ENCODE measurements at regions not wholly inside any gene's neighbourhood (a gene's known extent, or its start where the extent isn't known, plus 50 kb on each side); places are given as distances from the start of the nearest gene placed in this dataset.
"Not testable (repeated sequence)": the region's sequence is repeated elsewhere in the genome, so short reads cannot be mapped to it uniquely, and the experiment has no call there.

- H3K4me1 Mint-ChIP-seq; DNase-seq (ENCODE audit: low spot score); H3K27ac Mint-ChIP-seq; H3F3A ChIP-seq (ENCODE audit: low read depth); H4K20me1 ChIP-seq (ENCODE audit: low read depth); H2AFZ ChIP-seq (replicated peaks); H3K9ac ChIP-seq; H3K79me2 ChIP-seq (ENCODE audit: low read depth); H3K4me3 Mint-ChIP-seq; H3K36me3 ChIP-seq; H3K9me3 Mint-ChIP-seq; H3K27ac ChIP-seq; H3K27me3 ChIP-seq; H3K36me3 Mint-ChIP-seq; H3K4me1 ChIP-seq; H3K27me3 Mint-ChIP-seq (ENCODE audit: insufficient read depth, low read depth); H3K4me3 ChIP-seq; H3K9me3 ChIP-seq (ENCODE audit: low read depth); H3K4me2 ChIP-seq: not testable (repeated sequence)
Observed at GRCh38 chr3:166817269-166817668, 562.8 kb downstream of the ZBBX start.

GRCh38 chr3:166810741-166811445, 569.2 kb downstream of the ZBBX start:
- no peak overlapping the region for H3K9ac ChIP-seq
- Mint-ChIP-seq H3K4me3 (no peak overlapping the region), H3K9me3 (peaks cover 2% of the 10 kb centered on the region), H3K4me1 (no peaks in the 10 kb centered on the region), H3K27me3 (ENCODE audit: insufficient read depth, low read depth) (peaks cover 3% of the 10 kb centered on the region), H3K27ac (no peak overlapping the region), H3K36me3 (no peaks in the 10 kb centered on the region)
- no peak overlapping the region for H3K4me3 ChIP-seq
- no peaks in the 10 kb centered on the region for H3F3A ChIP-seq (ENCODE audit: low read depth)
- no peaks in the 10 kb centered on the region for H3K36me3 ChIP-seq
- no peaks in the 10 kb centered on the region for H3K27me3 ChIP-seq
- no peak overlapping the region for H2AFZ ChIP-seq (replicated peaks)
- no peak overlapping the region for H3K27ac ChIP-seq
- no peak overlapping the region for H3K4me2 ChIP-seq
- TF ChIP-seq EZH2 (IDR thresholded peaks at IDR 0.05), result no peak
- TF ChIP-seq CTCF (IDR thresholded peaks at IDR 0.05), result no peak
- no peak for TF ChIP-seq EZH2phosphoT487 (IDR thresholded peaks at IDR 0.05)
- no peak for DNase-seq (ENCODE audit: low spot score)
- H4K20me1 ChIP-seq (ENCODE audit: low read depth), result no peaks in the 10 kb centered on the region
- H3K79me2 ChIP-seq (ENCODE audit: low read depth), result no peaks in the 10 kb centered on the region
- H3K4me1 ChIP-seq, result no peaks in the 10 kb centered on the region
- no peaks in the 10 kb centered on the region for H3K9me3 ChIP-seq (ENCODE audit: low read depth)

- no peak overlapping the region for H3K27ac ChIP-seq
- no peak for DNase-seq (ENCODE audit: low spot score)
- no peaks in the 10 kb centered on the region for H3K79me2 ChIP-seq (ENCODE audit: low read depth)
- Mint-ChIP-seq H3K4me1 (no peaks in the 10 kb centered on the region), H3K36me3 (no peaks in the 10 kb centered on the region), H3K4me3 (no peak overlapping the region), H3K9me3 (peaks cover 5% of the 10 kb centered on the region), H3K27me3 (ENCODE audit: insufficient read depth, low read depth) (peaks cover 3% of the 10 kb centered on the region), H3K27ac (no peak overlapping the region)
- no peaks in the 10 kb centered on the region for H3K9me3 ChIP-seq (ENCODE audit: low read depth)
- no peak overlapping the region for H2AFZ ChIP-seq (replicated peaks)
- no peaks in the 10 kb centered on the region for H3F3A ChIP-seq (ENCODE audit: low read depth)
- no peaks in the 10 kb centered on the region for H4K20me1 ChIP-seq (ENCODE audit: low read depth)
- H3K4me1 ChIP-seq, result no peaks in the 10 kb centered on the region
- H3K9ac ChIP-seq, result no peak overlapping the region
- no peaks in the 10 kb centered on the region for H3K27me3 ChIP-seq
- H3K4me3 ChIP-seq, result no peak overlapping the region
- TF ChIP-seq CTCF (IDR thresholded peaks at IDR 0.05), result no peak
- TF ChIP-seq EZH2phosphoT487 (IDR thresholded peaks at IDR 0.05), result no peak
- TF ChIP-seq EZH2 (IDR thresholded peaks at IDR 0.05), result no peak
- no peaks in the 10 kb centered on the region for H3K36me3 ChIP-seq
- no peak overlapping the region for H3K4me2 ChIP-seq
Observed at GRCh38 chr3:166809520-166809919, 570.6 kb downstream of the ZBBX start.

GRCh38 chr3:166788936-166789335, 591.2 kb downstream of the ZBBX start:
- H3K79me2 ChIP-seq (ENCODE audit: low read depth), result no peaks in the 10 kb centered on the region
- H3K36me3 ChIP-seq, result no peaks in the 10 kb centered on the region
- Mint-ChIP-seq H3K36me3 (no peaks in the 10 kb centered on the region), H3K27me3 (ENCODE audit: insufficient read depth, low read depth) (peaks cover 2% of the 10 kb centered on the region), H3K4me1 (no peaks in the 10 kb centered on the region), H3K27ac (no peak overlapping the region), H3K4me3 (no peak overlapping the region), H3K9me3 (no peaks in the 10 kb centered on the region)
- H3K27me3 ChIP-seq, result no peaks in the 10 kb centered on the region
- no peak overlapping the region for H3K9ac ChIP-seq
- H3K4me2 ChIP-seq, result no peak overlapping the region
- DNase-seq (ENCODE audit: low spot score), result no peak
- H3K27ac ChIP-seq, result no peak overlapping the region
- H4K20me1 ChIP-seq (ENCODE audit: low read depth), result no peaks in the 10 kb centered on the region
- H2AFZ ChIP-seq (replicated peaks), result no peak overlapping the region
- H3K4me1 ChIP-seq, result no peaks in the 10 kb centered on the region
- no peaks in the 10 kb centered on the region for H3K9me3 ChIP-seq (ENCODE audit: low read depth)
- H3F3A ChIP-seq (ENCODE audit: low read depth), result no peaks in the 10 kb centered on the region
- H3K4me3 ChIP-seq, result no peak overlapping the region
- TF ChIP-seq EZH2 (IDR thresholded peaks at IDR 0.05) (no peak), CTCF (IDR thresholded peaks at IDR 0.05) (no peak), EZH2phosphoT487 (IDR thresholded peaks at IDR 0.05) (no peak)
